Kidney epithelial cell (primary cell): ENCODE measurements at regions not wholly inside any gene's neighbourhood (a gene's known extent, or its start where the extent isn't known, plus 50 kb on each side); places are given as distances from the start of the nearest gene placed in this dataset.

ENCODE experiments used
- DNase-seq: peaks from one replicate; pipeline ENCODE4 v3.0.0-alpha.2; 2010; ENCODE audit warnings: low read depth
- H3K27me3 ChIP-seq: 2 replicates; pipeline ENCODE4 v1.6.0; 2011; ENCODE audit warnings: low read length; ENCODE audit not compliant: control insufficient read depth, insufficient read depth
- H3K36me3 ChIP-seq: 2 replicates; pipeline ENCODE4 v1.5.1; 2011; ENCODE audit warnings: low read length; ENCODE audit not compliant: control insufficient read depth, insufficient read depth
- H3K4me3 ChIP-seq: 2 replicates; pipeline ENCODE4 v1.5.1; 2011; ENCODE audit warnings: low read depth, mild to moderate bottlenecking, control low read depth, low read length
- TF ChIP-seq, protein P1 (sequence below): IDR thresholded peaks from 2 replicates; pipeline ENCODE4 v1.5.1; 2011; ENCODE audit warnings: mild to moderate bottlenecking, moderate library complexity, low read length, control low read depth, inconsistent platforms; ENCODE audit not compliant: insufficient read depth, poor library complexity, severe bottlenecking

GRCh38 chr5:101520417-101520816 is 617.3 kb upstream of the ST8SIA4 start:
- TF ChIP-seq, protein P1, sequence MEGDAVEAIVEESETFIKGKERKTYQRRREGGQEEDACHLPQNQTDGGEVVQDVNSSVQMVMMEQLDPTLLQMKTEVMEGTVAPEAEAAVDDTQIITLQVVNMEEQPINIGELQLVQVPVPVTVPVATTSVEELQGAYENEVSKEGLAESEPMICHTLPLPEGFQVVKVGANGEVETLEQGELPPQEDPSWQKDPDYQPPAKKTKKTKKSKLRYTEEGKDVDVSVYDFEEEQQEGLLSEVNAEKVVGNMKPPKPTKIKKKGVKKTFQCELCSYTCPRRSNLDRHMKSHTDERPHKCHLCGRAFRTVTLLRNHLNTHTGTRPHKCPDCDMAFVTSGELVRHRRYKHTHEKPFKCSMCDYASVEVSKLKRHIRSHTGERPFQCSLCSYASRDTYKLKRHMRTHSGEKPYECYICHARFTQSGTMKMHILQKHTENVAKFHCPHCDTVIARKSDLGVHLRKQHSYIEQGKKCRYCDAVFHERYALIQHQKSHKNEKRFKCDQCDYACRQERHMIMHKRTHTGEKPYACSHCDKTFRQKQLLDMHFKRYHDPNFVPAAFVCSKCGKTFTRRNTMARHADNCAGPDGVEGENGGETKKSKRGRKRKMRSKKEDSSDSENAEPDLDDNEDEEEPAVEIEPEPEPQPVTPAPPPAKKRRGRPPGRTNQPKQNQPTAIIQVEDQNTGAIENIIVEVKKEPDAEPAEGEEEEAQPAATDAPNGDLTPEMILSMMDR: no peak
- no peaks in the 10 kb centered on the region for H3K36me3 ChIP-seq
- H3K27me3 ChIP-seq: no peaks in the 10 kb centered on the region
- H3K4me3 ChIP-seq: no peak overlapping the region
- DNase-seq: no peak

GRCh38 chr5:101517795-101518194 is 614.7 kb upstream of the ST8SIA4 start:
- TF ChIP-seq, protein P1: no peak
- H3K4me3 ChIP-seq: no peak overlapping the region

DNA sequence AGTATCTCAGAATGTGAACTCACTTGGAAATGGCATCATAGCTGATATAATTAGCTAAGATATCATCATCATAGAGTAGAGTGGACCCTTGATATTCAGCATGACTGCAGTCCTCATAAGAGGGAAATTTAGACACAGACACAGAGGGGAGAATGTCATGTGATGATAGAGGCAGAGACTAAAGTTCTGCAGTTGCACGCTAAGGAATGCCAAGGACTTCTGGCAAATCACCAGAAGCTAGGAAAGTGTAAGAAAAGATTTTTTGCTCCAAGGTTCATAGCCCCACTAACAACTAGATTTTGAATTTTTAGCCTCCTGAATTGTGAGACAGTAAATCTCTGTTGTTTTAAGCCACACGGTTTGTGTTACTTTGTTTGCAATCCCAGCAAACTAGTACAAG is 612.6 kb upstream of the ST8SIA4 start:
- H3K36me3 ChIP-seq: no peaks in the 10 kb centered on the region
- no peak overlapping the region for H3K4me3 ChIP-seq
- DNase-seq: no peak
- H3K27me3 ChIP-seq: no peaks in the 10 kb centered on the region
- TF ChIP-seq, protein P1: no peak

More at GRCh38 chr5:101517795-101518194, 614.7 kb upstream of the ST8SIA4 start:
- no peaks in the 10 kb centered on the region for H3K27me3 ChIP-seq
- no peak for DNase-seq
- H3K36me3 ChIP-seq: no peaks in the 10 kb centered on the region

GRCh38 chr5:101505891-101506570 is 602.9 kb upstream of the ST8SIA4 start:
- DNase-seq: no peak
- H3K27me3 ChIP-seq: no peaks in the 10 kb centered on the region
- TF ChIP-seq, protein P1: no peak
- no peak overlapping the region for H3K4me3 ChIP-seq
- H3K36me3 ChIP-seq: no peaks in the 10 kb centered on the region

- Histone ChIP-seq H3K4me3 (no peak overlapping the region), H3K36me3 (no peaks in the 10 kb centered on the region), H3K27me3 (no peaks in the 10 kb centered on the region)
- no peak for DNase-seq
- TF ChIP-seq, protein P1: no peak
Measured at GRCh38 chr5:101482931-101483330, 579.8 kb upstream of the ST8SIA4 start.

DNA sequence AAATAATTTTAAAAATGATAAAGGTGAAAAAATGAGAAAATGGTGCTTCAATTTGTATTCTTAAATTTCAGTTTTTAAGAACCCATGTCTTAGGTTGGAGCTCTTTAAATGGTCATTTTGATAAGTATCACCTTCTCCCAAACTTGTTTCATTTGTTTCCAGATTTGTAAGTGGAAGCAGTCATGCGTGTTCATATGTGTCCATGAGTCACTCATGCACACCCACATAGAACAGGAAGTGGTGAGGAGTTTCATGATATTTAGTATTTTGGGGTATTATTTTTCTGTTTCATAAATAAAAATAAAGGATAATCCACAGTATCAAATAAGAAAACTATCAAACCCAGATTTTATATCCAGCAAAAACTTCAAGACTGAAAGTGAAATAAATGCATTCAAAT is 570.4 kb upstream of the ST8SIA4 start:
- DNase-seq: peak; percentile 16
- Histone ChIP-seq H3K27me3 (no peaks in the 10 kb centered on the region), H3K4me3 (no peak overlapping the region), H3K36me3 (no peaks in the 10 kb centered on the region)
- TF ChIP-seq, protein P1: no peak
